ENCODE measurements at regions not wholly inside any gene's neighbourhood (a gene's known extent, or its start where the extent isn't known, plus 50 kb on each side); places are given as distances from the start of the nearest gene placed in this dataset.

DNA sequence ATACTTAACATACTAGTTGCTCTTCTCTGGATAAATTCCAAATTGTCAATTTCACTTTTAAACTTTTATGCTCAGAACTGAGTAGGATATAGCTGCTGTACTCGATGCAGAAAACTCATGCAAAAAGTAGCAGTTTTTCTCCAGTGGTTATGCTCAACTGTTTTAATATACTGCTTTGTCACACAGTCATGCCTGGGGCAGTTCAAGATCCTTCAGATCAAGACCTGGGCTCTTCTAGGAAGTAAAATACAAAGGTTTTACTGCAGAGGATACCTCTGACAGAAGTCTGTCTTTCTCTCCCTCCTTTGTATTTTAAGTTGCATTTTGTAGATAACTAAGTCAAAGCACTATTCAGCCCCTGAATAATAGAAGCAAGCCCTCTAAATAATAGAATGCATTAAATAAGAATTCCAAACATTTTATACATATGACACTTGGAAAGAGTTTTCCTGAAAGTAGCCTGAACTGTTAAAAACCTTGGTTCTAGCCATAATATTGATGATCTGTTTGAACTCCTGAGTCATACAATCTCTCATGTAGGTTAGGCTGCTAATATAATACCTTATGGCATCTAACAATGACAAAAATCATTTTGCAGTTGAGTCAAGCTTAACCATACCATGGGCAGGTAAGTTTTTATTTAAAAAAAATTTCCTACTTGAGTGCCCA lies 183.3 kb upstream of the TRIB2 start:
- no peak for DNase-seq (ENCODE audit: low spot score)

DNA sequence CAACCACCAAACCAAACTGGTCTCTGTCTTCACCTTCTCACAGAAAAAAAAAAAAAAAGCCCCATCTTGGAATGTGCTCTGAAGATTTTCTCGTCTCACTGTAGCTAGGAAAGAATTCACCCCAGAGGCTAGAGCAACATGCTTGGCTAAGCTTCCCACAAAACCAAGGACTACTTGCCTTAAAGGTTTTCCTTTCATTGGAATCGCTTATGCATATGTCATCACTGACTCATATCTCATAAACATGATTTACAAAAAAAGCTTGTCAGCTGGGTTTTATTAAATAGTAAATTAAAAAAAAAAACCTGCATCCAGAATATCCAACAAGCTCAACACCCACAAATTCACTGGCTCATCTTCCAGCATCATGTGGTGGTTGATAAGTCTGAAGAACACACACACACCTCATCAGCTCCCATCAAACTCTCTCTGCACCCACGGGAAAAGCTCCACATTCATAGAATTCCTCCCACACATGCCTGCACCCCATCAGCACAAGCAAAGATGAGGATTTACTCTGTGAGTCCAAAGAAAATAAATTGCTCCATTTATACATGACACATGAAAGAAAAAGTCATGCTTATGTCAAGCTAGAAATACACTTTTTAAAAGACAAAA lies 182.0 kb upstream of the TRIB2 start:
- Histone ChIP-seq H3K9me3 (ENCODE audit: low read length) (no peaks in the 10 kb centered on the region), H3K79me2 (ENCODE audit: insufficient read depth, low read depth, low read length) (no peaks in the 10 kb centered on the region), H3K9me2 (ENCODE audit: insufficient read depth, low read length) (no peaks in the 10 kb centered on the region), H2AFZ (ENCODE audit: low read length) (no peak overlapping the region), H3K4me1 (ENCODE audit: insufficient read depth, low read length, poor library complexity, severe bottlenecking) (no peaks in the 10 kb centered on the region), H3K36me3 (ENCODE audit: insufficient read depth, low read length) (no peaks in the 10 kb centered on the region), H4K20me1 (ENCODE audit: insufficient read depth, low read length) (no peaks in the 10 kb centered on the region), H3K27ac (ENCODE audit: low read depth, low read length, poor library complexity, severe bottlenecking) (no peak overlapping the region), H3K4me3 (ENCODE audit: low read depth, low read length, poor library complexity, severe bottlenecking) (no peak overlapping the region), H3K4me2 (ENCODE audit: low read length) (no peak overlapping the region)
- DNase-seq (ENCODE audit: low spot score) = no peak
- no TSS peak for BruUV-seq (replicated peaks)
- no peak for TF ChIP-seq EZH2phosphoT487 (IDR thresholded peaks at IDR 0.05; ENCODE audit: borderline replicate concordance, low read depth, low read length)
- TF ChIP-seq, protein P1, sequence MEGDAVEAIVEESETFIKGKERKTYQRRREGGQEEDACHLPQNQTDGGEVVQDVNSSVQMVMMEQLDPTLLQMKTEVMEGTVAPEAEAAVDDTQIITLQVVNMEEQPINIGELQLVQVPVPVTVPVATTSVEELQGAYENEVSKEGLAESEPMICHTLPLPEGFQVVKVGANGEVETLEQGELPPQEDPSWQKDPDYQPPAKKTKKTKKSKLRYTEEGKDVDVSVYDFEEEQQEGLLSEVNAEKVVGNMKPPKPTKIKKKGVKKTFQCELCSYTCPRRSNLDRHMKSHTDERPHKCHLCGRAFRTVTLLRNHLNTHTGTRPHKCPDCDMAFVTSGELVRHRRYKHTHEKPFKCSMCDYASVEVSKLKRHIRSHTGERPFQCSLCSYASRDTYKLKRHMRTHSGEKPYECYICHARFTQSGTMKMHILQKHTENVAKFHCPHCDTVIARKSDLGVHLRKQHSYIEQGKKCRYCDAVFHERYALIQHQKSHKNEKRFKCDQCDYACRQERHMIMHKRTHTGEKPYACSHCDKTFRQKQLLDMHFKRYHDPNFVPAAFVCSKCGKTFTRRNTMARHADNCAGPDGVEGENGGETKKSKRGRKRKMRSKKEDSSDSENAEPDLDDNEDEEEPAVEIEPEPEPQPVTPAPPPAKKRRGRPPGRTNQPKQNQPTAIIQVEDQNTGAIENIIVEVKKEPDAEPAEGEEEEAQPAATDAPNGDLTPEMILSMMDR (conservative IDR thresholded peaks at IDR 0.05; ENCODE audit: low read length) = no peak
- ChIA-PET POLR2A (interaction anchor here (0.5 to 1.1 kb wide), 5 partner anchors 44 to 1246 kb away, joined by 3 read pairs; no protein-coding TSS in a partner anchor), CTCF (ENCODE audit: unreplicated experiment) (no interaction called here)
- intact Hi-C loops (cut with micrococcal nuclease; ENCODE audit: unreplicated experiment) = no loop called here

More for the DNA sequence above, 183.3 kb upstream of the TRIB2 start:
- H3K4me2 ChIP-seq (ENCODE audit: low read length) = no peak overlapping the region
- H3K4me1 ChIP-seq (ENCODE audit: insufficient read depth, low read length, poor library complexity, severe bottlenecking) = no peaks in the 10 kb centered on the region
- no peaks in the 10 kb centered on the region for H3K9me3 ChIP-seq (ENCODE audit: low read length)
- H4K20me1 ChIP-seq (ENCODE audit: insufficient read depth, low read length) = no peaks in the 10 kb centered on the region
- no peaks in the 10 kb centered on the region for H3K36me3 ChIP-seq (ENCODE audit: insufficient read depth, low read length)
- BruUV-seq (replicated peaks) = no TSS peak
- no peak overlapping the region for H2AFZ ChIP-seq (ENCODE audit: low read length)
- H3K9me2 ChIP-seq (ENCODE audit: insufficient read depth, low read length) = no peaks in the 10 kb centered on the region
- H3K4me3 ChIP-seq (ENCODE audit: low read depth, low read length, poor library complexity, severe bottlenecking) = no peak overlapping the region
- POLR2A ChIA-PET = interaction anchor here (1.1 kb wide), 1 partner anchor 42 kb away, joined by 3 read pairs; no protein-coding TSS in a partner anchor
- intact Hi-C loops (cut with micrococcal nuclease; ENCODE audit: unreplicated experiment) = no loop called here
- CTCF ChIA-PET (ENCODE audit: unreplicated experiment) = no interaction called here
- H3K27ac ChIP-seq (ENCODE audit: low read depth, low read length, poor library complexity, severe bottlenecking) = no peak overlapping the region
- no peak for TF ChIP-seq EZH2phosphoT487 (IDR thresholded peaks at IDR 0.05; ENCODE audit: borderline replicate concordance, low read depth, low read length)
- TF ChIP-seq, protein P1 (conservative IDR thresholded peaks at IDR 0.05; ENCODE audit: low read length) = no peak
- H3K79me2 ChIP-seq (ENCODE audit: insufficient read depth, low read depth, low read length) = no peaks in the 10 kb centered on the region

DNA sequence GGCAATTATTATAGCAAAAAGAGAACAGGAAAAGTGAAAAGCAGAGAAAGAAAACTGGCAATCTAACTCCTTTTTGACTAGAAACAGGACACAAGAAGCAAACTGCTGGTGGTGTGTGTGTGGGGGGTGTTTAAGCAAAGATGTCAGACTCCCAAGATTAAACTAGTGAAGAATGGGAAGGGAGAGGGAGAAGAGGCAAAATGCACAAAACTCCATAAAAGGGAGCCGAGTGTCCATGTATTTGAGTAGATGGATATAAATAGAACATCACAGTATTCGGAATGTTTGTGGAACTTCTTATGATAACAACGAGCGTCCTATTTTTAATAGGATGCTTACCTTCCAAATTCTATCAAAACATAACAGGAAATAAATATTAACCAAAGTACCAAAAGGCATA lies 179.8 kb upstream of the TRIB2 start:
- no peak overlapping the region for H3K4me3 ChIP-seq (ENCODE audit: low read depth, low read length, poor library complexity, severe bottlenecking)
- H3K9me3 ChIP-seq (ENCODE audit: low read length) = no peaks in the 10 kb centered on the region
- H4K20me1 ChIP-seq (ENCODE audit: insufficient read depth, low read length) = no peaks in the 10 kb centered on the region
- intact Hi-C loops (cut with micrococcal nuclease; ENCODE audit: unreplicated experiment) = no loop called here
- no peaks in the 10 kb centered on the region for H3K4me1 ChIP-seq (ENCODE audit: insufficient read depth, low read length, poor library complexity, severe bottlenecking)
- CTCF ChIA-PET (ENCODE audit: unreplicated experiment) = interaction anchor here (1.0 kb wide), 1 partner anchor 28 kb away, joined by 3 read pairs; no protein-coding TSS in a partner anchor
- BruUV-seq (replicated peaks) = no TSS peak
- DNase-seq (ENCODE audit: low spot score) = no peak
- no peak overlapping the region for H2AFZ ChIP-seq (ENCODE audit: low read length)
- H3K36me3 ChIP-seq (ENCODE audit: insufficient read depth, low read length) = no peaks in the 10 kb centered on the region
- TF ChIP-seq EZH2phosphoT487 (IDR thresholded peaks at IDR 0.05; ENCODE audit: borderline replicate concordance, low read depth, low read length) = no peak
- TF ChIP-seq, protein P1 (conservative IDR thresholded peaks at IDR 0.05; ENCODE audit: low read length) = no peak
- no peaks in the 10 kb centered on the region for H3K9me2 ChIP-seq (ENCODE audit: insufficient read depth, low read length)
- H3K27ac ChIP-seq (ENCODE audit: low read depth, low read length, poor library complexity, severe bottlenecking) = no peak overlapping the region
- no peak overlapping the region for H3K4me2 ChIP-seq (ENCODE audit: low read length)
- no peaks in the 10 kb centered on the region for H3K79me2 ChIP-seq (ENCODE audit: insufficient read depth, low read depth, low read length)
- POLR2A ChIA-PET = no interaction called here
